SK-N-SH treated with all-trans-retinoic acid at 6 μM for 48 hours (cell line): ENCODE measurements at regions not wholly inside any gene's neighbourhood (a gene's known extent, or its start where the extent isn't known, plus 50 kb on each side); places are given as distances from the start of the nearest gene placed in this dataset.
"Not testable (repeated sequence)": the region's sequence is repeated elsewhere in the genome, so short reads cannot be mapped to it uniquely, and the experiment has no call there.

Experiments
- BACH2 ChIP-seq: fragments of 250-450 bp; sonication (Bioruptor Pico); IDR thresholded peaks from 2 replicates; pipeline ENCODE4 v1.9.0; 2021; ENCODE audit warnings: mild to moderate bottlenecking, borderline replicate concordance
- CREB5 ChIP-seq: fragments of 250-450 bp; sonication (Bioruptor Pico); IDR thresholded peaks from 2 replicates; pipeline ENCODE4 v1.5.1; 2020; ENCODE audit warnings: low read depth, mild to moderate bottlenecking, moderate library complexity
- CSDC2 ChIP-seq: fragments of 250-450 bp; sonication (Bioruptor Pico); IDR thresholded peaks from 2 replicates; pipeline ENCODE4 v1.5.0; 2020; ENCODE audit warnings: mild to moderate bottlenecking, moderate library complexity
- GLIS3 ChIP-seq: fragments of 250-450 bp; sonication (Bioruptor Pico); IDR thresholded peaks from 2 replicates; pipeline ENCODE4 v1.5.0; 2020; ENCODE audit warnings: mild to moderate bottlenecking, moderate library complexity
- SNAI2 ChIP-seq: fragments of 250-450 bp; sonication (Bioruptor Pico); IDR thresholded peaks from 2 replicates; pipeline ENCODE4 v1.5.0; 2020; ENCODE audit warnings: mild to moderate bottlenecking, moderate library complexity
- TSHZ2 ChIP-seq: fragments of 250-450 bp; sonication (Bioruptor Pico); IDR thresholded peaks from 2 replicates; pipeline ENCODE4 v1.5.0; 2020; ENCODE audit warnings: mild to moderate bottlenecking, moderate library complexity
- ZC3H10 ChIP-seq: fragments of 250-450 bp; sonication (Bioruptor Pico); IDR thresholded peaks from 2 replicates; pipeline ENCODE4 v1.5.1; 2021; ENCODE audit warnings: mild to moderate bottlenecking, moderate library complexity
- ZFP3 ChIP-seq: fragments of 250-450 bp; sonication (Bioruptor Pico); IDR thresholded peaks from 2 replicates; pipeline ENCODE4 v1.5.0; 2020; ENCODE audit warnings: mild to moderate bottlenecking, moderate library complexity
- TF ChIP-seq, protein P1 (sequence below): fragments of 250-450 bp; sonication (Bioruptor Pico); IDR thresholded peaks from 2 replicates; pipeline ENCODE4 v1.8.0; 2021; ENCODE audit warnings: low read depth, mild to moderate bottlenecking, moderate library complexity, borderline replicate concordance

GRCh38 chr12:8294662-8295061 is 67.2 kb upstream of the FAM90A1 start:
- TF ChIP-seq, protein P1, sequence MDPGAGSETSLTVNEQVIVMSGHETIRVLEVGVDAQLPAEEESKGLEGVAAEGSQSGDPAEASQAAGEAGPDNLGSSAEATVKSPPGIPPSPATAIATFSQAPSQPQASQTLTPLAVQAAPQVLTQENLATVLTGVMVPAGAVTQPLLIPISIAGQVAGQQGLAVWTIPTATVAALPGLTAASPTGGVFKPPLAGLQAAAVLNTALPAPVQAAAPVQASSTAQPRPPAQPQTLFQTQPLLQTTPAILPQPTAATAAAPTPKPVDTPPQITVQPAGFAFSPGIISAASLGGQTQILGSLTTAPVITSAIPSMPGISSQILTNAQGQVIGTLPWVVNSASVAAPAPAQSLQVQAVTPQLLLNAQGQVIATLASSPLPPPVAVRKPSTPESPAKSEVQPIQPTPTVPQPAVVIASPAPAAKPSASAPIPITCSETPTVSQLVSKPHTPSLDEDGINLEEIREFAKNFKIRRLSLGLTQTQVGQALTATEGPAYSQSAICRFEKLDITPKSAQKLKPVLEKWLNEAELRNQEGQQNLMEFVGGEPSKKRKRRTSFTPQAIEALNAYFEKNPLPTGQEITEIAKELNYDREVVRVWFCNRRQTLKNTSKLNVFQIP (CRISPR knock-in tag) = not testable (repeated sequence)
- not testable (repeated sequence) for TF ChIP-seq SNAI2; ZFP3 (CRISPR knock-in tag); BACH2 (CRISPR knock-in tag); ZC3H10 (CRISPR knock-in tag); CSDC2 (CRISPR knock-in tag); GLIS3; TSHZ2 (CRISPR knock-in tag); CREB5
